H1 (cell line): ENCODE measurements at regions not wholly inside any gene's neighbourhood (a gene's known extent, or its start where the extent isn't known, plus 50 kb on each side); places are given as distances from the start of the nearest gene placed in this dataset.

ENCODE experiments used
- RBBP5 ChIP-seq: IDR thresholded peaks from 2 replicates; pipeline ENCODE4 v1.7.1; 2012; ENCODE audit warnings: low read depth, mild to moderate bottlenecking, inconsistent platforms, low read length, moderate library complexity, borderline replicate concordance

- TF ChIP-seq RBBP5, result no peak
Observed at GRCh38 chr3:182138393-182138792, 426.7 kb downstream of the SOX2 start (continued).
